Astrocyte of the spinal cord (primary cell): ENCODE measurements at regions not wholly inside any gene's neighbourhood (a gene's known extent, or its start where the extent isn't known, plus 50 kb on each side); places are given as distances from the start of the nearest gene placed in this dataset.
A peak's percentile ranks its signal among the peaks of the same experiment; 100 is the strongest.

ENCODE experiments used
- DNase-seq: peaks from one replicate; pipeline ENCODE4 v3.0.0; 2011; ENCODE audit warnings: low read depth, low spot score
- H3K4me3 ChIP-seq: 2 replicates; pipeline ENCODE4 v1.5.1; 2011; ENCODE audit warnings: low read depth, mild to moderate bottlenecking, low read length, moderate library complexity
- CTCF ChIP-seq: IDR thresholded peaks from 2 replicates; pipeline ENCODE4 v1.5.1; 2012; ENCODE audit warnings: low read depth, mild to moderate bottlenecking, low read length, inconsistent platforms
- in situ Hi-C: cut with HindIII; loops from 2 replicates; pipeline ENCODE4 v1.10.0; 2017; ENCODE audit warnings: low sequenced_read_pairs

DNA sequence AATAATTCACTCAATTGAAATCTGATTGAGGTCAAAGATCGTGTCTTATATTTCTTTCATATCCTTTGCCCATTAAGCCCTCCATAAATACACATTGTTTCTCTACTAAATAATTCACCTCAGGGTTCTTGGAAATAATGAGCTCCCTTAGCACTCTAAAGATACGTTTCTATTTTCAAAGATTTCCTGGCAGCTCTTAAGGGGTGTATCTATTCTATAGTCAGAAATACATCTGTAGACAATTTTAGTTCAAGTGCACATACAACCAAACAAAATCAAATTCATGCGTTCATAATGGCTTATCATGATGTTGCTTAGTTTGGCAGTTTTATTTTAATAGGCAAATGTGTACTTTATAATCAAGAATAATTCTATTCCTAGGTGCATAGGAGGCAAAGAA is 361.1 kb upstream of the DDHD1 start:
- DNase-seq = no peak
- no peak for TF ChIP-seq CTCF
- H3K4me3 ChIP-seq = no peak overlapping the region
- in situ Hi-C loops = no loop called here

DNA sequence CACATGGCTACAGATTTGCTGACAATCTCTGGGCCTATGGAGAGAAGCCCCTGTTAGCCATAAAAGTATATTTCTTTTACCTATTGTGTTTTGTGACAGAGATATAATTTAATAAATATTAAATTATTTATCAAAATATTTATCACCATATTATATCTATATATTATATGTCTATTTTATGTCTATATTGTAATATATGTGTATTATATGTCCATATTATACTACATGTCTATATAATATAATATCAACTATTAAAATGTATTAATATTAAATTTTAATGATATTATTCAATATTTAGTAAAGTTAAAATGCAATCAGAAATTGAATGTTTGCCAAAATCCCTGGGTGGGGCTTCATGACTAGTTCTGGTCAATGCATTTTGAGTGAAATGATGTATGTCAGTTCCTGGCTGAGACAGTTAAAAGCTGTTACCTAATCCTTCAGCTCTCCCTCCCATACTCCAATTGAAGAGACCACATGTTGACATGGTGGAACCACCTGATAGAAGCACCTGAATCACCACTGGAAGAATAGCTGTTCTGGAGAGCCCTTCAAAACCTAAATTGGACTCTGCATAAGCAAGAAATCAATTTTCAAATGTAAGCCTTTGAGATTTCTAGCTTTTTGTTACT is 357.3 kb upstream of the DDHD1 start:
- in situ Hi-C loops = no loop called here
- TF ChIP-seq CTCF = no peak
- no peak overlapping the region for H3K4me3 ChIP-seq
- no peak for DNase-seq

- TF ChIP-seq CTCF = no peak
- DNase-seq = peak; percentile 68
- H3K4me3 ChIP-seq = no peak overlapping the region
- in situ Hi-C loops = no loop called here
These were observed 356.4 kb upstream of the DDHD1 start for GRCh38 chr14:53509276-53510244.

DNA sequence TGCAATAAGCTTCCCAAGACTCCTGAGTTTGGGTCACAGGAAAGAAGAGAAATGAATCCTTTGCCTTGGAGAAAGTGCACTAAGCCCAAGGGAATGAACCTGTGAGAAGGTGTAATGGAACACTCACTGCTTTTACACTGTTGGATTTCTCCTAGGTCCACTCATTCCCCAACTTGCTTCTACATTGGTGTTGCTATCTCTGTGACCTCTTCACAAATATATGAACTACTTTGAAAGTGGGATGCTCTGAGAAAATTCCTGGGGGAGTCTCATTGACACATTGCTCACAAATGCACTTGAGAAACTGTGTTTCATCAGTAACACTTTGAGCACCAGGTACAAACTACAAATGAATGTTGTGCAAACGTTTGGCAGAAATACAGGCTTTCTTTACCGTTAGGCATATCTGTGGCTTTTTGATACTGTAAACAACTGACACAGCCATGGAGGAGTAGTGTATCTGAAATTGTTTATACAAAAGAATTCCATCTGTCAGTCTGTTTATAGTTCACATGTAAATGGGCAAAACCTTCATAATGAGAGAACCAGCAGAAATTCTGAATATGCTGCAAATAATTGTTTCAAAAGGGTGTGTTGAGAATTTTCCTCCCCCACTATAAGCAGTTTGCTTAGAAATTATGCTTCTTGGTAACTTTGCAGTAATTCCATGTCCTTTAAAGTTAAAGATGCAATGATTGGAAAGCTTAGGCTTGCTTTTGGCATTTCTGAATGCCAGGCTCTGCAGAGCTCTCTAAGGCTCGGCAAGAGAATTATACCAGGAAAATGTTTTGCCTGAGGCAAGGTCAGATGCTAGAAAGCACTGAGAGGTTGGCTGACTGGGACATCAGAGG is 348.5 kb upstream of the DDHD1 start:
- no peak for TF ChIP-seq CTCF
- DNase-seq = peak; percentile 20
- in situ Hi-C loops = no loop called here
- no peak overlapping the region for H3K4me3 ChIP-seq

DNA sequence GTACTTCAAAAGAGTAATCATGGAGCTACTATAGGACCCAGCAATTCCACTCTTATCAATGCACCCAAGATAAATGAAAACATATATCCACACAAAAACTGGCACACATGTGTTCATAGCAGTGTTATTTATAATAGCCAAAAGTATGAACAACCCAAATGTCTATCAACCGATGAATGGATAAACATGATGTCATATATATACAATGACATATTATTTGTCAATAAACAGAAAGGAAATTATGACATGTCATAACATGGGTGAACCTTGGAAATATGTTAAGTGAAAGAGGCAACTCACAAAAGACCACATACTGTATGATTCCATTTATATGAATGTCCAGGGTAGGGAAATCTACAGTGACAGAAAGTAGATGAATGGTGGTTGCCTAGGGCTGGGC is 347.1 kb upstream of the DDHD1 start:
- in situ Hi-C loops = no loop called here

More for the DNA sequence above, 347.1 kb upstream of the DDHD1 start:
- no peak for DNase-seq
- TF ChIP-seq CTCF = no peak
- H3K4me3 ChIP-seq = no peak overlapping the region
